NT2/D1 (cell line): ENCODE measurements at regions not wholly inside any gene's neighbourhood (a gene's known extent, or its start where the extent isn't known, plus 50 kb on each side); places are given as distances from the start of the nearest gene placed in this dataset.

Source experiments
- SUZ12 ChIP-seq: IDR thresholded peaks from 2 replicates; pipeline ENCODE4 v1.6.1; 2011; ENCODE audit not compliant: insufficient read length, insufficient read depth; ENCODE audit errors: extremely low read depth
- YY1 ChIP-seq: IDR thresholded peaks from 2 replicates; pipeline ENCODE4 v1.6.1; 2011; ENCODE audit not compliant: insufficient read length, insufficient read depth
- ZNF274 ChIP-seq: IDR thresholded peaks from 2 replicates; pipeline ENCODE4 v1.6.1; 2011; ENCODE audit warnings: mild to moderate bottlenecking, low read depth, low read length

GRCh38 chr5:136781464-136781863, 416.1 kb upstream of the TRPC7 start:
- TF ChIP-seq YY1: no peak
- TF ChIP-seq ZNF274: no peak
- TF ChIP-seq SUZ12: no peak
